GM23338 (cell line): ENCODE measurements at regions not wholly inside any gene's neighbourhood (a gene's known extent, or its start where the extent isn't known, plus 50 kb on each side); places are given as distances from the start of the nearest gene placed in this dataset.

Experiments used
- CREB1 ChIP-seq: fragments of 250-450 bp; sonication (Bioruptor Pico); IDR thresholded peaks from 2 replicates; pipeline ENCODE4 v1.5.0; 2020; ENCODE audit warnings: low read depth, mild to moderate bottlenecking, moderate library complexity
- CTCF ChIP-seq, 2 experiments: fragments of 200-600 bp in 1 of 2; sonication (generic) in 1 of 2; conservative IDR thresholded peaks; 2 replicates each; pipeline versions ENCODE4 v1.5.1 to v1.6.1; 2016 to 2017; ENCODE audit warnings: antibody characterized with exemption in 2 of 2, low read depth in 2 of 2, mild to moderate bottlenecking in 2 of 2, moderate library complexity in 1 of 2
- EZH2 ChIP-seq: fragments of 200-600 bp; sonication (generic); IDR thresholded peaks from one replicate; pipeline ENCODE4 v1.8.0; 2017; ENCODE audit warnings: antibody characterized with exemption, mild to moderate bottlenecking, low read depth; ENCODE audit not compliant: unreplicated experiment
- EZH2phosphoT487 ChIP-seq: fragments of 200-600 bp; sonication (generic); IDR thresholded peaks from one replicate; pipeline ENCODE4 v1.8.1; 2018; ENCODE audit warnings: antibody characterized with exemption; ENCODE audit not compliant: unreplicated experiment
- JUNB ChIP-seq: IDR thresholded peaks from one replicate; pipeline ENCODE4 v1.6.1; 2016; ENCODE audit warnings: antibody characterized with exemption; ENCODE audit not compliant: unreplicated experiment
- POLR2AphosphoS5 ChIP-seq: IDR thresholded peaks from 2 replicates; pipeline ENCODE4 v1.6.1; 2016; ENCODE audit warnings: antibody characterized with exemption, low read depth
- STAT1 ChIP-seq: IDR thresholded peaks from one replicate; pipeline ENCODE4 v1.6.1; 2016; ENCODE audit warnings: antibody characterized with exemption; ENCODE audit not compliant: unreplicated experiment
- ZNF114 ChIP-seq: fragments of 250-450 bp; sonication (Bioruptor Pico); IDR thresholded peaks from 2 replicates; pipeline ENCODE4 v1.5.0; 2020; ENCODE audit warnings: mild to moderate bottlenecking, moderate library complexity
- ZNF331 ChIP-seq: fragments of 250-450 bp; sonication (Bioruptor Pico); IDR thresholded peaks from 2 replicates; pipeline ENCODE4 v1.5.0; 2020; ENCODE audit warnings: low read depth, mild to moderate bottlenecking, moderate library complexity
- TF ChIP-seq, protein P1 (sequence below): IDR thresholded peaks from 2 replicates; pipeline ENCODE4 v1.6.1; 2016; ENCODE audit warnings: antibody characterized with exemption
- TF ChIP-seq, protein P2 (sequence below): IDR thresholded peaks from one replicate; pipeline ENCODE4 v1.6.1; 2018; ENCODE audit warnings: antibody characterized with exemption; ENCODE audit not compliant: unreplicated experiment
- TF ChIP-seq, protein P3 (sequence below): fragments of 250-450 bp; sonication (Bioruptor Pico); IDR thresholded peaks from 2 replicates; pipeline ENCODE4 v1.5.0; 2020; ENCODE audit warnings: mild to moderate bottlenecking, moderate library complexity

- no peak for TF ChIP-seq CTCF (conservative IDR thresholded peaks at IDR 0.05; ENCODE audit: low read depth in 2 of 2)
- no peak for TF ChIP-seq POLR2AphosphoS5
- no peak for TF ChIP-seq EZH2
- no peak for TF ChIP-seq EZH2phosphoT487
- TF ChIP-seq, protein P1, sequence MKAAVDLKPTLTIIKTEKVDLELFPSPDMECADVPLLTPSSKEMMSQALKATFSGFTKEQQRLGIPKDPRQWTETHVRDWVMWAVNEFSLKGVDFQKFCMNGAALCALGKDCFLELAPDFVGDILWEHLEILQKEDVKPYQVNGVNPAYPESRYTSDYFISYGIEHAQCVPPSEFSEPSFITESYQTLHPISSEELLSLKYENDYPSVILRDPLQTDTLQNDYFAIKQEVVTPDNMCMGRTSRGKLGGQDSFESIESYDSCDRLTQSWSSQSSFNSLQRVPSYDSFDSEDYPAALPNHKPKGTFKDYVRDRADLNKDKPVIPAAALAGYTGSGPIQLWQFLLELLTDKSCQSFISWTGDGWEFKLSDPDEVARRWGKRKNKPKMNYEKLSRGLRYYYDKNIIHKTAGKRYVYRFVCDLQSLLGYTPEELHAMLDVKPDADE: no peak
- TF ChIP-seq, protein P2, sequence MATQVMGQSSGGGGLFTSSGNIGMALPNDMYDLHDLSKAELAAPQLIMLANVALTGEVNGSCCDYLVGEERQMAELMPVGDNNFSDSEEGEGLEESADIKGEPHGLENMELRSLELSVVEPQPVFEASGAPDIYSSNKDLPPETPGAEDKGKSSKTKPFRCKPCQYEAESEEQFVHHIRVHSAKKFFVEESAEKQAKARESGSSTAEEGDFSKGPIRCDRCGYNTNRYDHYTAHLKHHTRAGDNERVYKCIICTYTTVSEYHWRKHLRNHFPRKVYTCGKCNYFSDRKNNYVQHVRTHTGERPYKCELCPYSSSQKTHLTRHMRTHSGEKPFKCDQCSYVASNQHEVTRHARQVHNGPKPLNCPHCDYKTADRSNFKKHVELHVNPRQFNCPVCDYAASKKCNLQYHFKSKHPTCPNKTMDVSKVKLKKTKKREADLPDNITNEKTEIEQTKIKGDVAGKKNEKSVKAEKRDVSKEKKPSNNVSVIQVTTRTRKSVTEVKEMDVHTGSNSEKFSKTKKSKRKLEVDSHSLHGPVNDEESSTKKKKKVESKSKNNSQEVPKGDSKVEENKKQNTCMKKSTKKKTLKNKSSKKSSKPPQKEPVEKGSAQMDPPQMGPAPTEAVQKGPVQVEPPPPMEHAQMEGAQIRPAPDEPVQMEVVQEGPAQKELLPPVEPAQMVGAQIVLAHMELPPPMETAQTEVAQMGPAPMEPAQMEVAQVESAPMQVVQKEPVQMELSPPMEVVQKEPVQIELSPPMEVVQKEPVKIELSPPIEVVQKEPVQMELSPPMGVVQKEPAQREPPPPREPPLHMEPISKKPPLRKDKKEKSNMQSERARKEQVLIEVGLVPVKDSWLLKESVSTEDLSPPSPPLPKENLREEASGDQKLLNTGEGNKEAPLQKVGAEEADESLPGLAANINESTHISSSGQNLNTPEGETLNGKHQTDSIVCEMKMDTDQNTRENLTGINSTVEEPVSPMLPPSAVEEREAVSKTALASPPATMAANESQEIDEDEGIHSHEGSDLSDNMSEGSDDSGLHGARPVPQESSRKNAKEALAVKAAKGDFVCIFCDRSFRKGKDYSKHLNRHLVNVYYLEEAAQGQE: no peak
- no peak for TF ChIP-seq ZNF114 (CRISPR knock-in tag)
- no peak for TF ChIP-seq CREB1 (CRISPR knock-in tag)
- TF ChIP-seq ZNF331 (CRISPR knock-in tag): no peak
- TF ChIP-seq, protein P3, sequence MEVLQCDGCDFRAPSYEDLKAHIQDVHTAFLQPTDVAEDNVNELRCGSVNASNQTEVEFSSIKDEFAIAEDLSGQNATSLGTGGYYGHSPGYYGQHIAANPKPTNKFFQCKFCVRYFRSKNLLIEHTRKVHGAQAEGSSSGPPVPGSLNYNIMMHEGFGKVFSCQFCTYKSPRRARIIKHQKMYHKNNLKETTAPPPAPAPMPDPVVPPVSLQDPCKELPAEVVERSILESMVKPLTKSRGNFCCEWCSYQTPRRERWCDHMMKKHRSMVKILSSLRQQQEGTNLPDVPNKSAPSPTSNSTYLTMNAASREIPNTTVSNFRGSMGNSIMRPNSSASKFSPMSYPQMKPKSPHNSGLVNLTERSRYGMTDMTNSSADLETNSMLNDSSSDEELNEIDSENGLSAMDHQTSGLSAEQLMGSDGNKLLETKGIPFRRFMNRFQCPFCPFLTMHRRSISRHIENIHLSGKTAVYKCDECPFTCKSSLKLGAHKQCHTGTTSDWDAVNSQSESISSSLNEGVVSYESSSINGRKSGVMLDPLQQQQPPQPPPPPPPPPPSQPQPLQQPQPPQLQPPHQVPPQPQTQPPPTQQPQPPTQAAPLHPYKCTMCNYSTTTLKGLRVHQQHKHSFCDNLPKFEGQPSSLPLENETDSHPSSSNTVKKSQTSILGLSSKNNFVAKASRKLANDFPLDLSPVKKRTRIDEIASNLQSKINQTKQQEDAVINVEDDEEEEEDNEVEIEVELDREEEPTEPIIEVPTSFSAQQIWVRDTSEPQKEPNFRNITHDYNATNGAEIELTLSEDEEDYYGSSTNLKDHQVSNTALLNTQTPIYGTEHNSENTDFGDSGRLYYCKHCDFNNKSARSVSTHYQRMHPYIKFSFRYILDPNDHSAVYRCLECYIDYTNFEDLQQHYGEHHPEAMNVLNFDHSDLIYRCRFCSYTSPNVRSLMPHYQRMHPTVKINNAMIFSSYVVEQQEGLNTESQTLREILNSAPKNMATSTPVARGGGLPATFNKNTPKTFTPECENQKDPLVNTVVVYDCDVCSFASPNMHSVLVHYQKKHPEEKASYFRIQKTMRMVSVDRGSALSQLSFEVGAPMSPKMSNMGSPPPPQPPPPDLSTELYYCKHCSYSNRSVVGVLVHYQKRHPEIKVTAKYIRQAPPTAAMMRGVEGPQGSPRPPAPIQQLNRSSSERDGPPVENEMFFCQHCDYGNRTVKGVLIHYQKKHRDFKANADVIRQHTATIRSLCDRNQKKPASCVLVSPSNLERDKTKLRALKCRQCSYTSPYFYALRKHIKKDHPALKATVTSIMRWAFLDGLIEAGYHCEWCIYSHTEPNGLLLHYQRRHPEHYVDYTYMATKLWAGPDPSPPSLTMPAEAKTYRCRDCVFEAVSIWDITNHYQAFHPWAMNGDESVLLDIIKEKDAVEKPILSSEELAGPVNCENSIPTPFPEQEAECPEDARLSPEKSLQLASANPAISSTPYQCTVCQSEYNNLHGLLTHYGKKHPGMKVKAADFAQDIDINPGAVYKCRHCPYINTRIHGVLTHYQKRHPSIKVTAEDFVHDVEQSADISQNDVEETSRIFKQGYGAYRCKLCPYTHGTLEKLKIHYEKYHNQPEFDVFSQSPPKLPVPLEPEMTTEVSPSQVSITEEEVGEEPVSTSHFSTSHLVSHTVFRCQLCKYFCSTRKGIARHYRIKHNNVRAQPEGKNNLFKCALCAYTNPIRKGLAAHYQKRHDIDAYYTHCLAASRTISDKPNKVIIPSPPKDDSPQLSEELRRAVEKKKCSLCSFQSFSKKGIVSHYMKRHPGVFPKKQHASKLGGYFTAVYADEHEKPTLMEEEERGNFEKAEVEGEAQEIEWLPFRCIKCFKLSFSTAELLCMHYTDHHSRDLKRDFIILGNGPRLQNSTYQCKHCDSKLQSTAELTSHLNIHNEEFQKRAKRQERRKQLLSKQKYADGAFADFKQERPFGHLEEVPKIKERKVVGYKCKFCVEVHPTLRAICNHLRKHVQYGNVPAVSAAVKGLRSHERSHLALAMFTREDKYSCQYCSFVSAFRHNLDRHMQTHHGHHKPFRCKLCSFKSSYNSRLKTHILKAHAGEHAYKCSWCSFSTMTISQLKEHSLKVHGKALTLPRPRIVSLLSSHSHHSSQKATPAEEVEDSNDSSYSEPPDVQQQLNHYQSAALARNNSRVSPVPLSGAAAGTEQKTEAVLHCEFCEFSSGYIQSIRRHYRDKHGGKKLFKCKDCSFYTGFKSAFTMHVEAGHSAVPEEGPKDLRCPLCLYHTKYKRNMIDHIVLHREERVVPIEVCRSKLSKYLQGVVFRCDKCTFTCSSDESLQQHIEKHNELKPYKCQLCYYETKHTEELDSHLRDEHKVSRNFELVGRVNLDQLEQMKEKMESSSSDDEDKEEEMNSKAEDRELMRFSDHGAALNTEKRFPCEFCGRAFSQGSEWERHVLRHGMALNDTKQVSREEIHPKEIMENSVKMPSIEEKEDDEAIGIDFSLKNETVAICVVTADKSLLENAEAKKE (CRISPR knock-in tag): no peak
- no peak for TF ChIP-seq JUNB
- TF ChIP-seq STAT1: no peak
Measured at GRCh38 chr13:34360702-34361101, 542.8 kb downstream of the RFC3 start.
